ENCODE measurements at regions not wholly inside any gene's neighbourhood (a gene's known extent, or its start where the extent isn't known, plus 50 kb on each side); places are given as distances from the start of the nearest gene placed in this dataset.
"Not testable (repeated sequence)": the region's sequence is repeated elsewhere in the genome, so short reads cannot be mapped to it uniquely, and the experiment has no call there.

GRCh38 chr2:239819091-239819973, 205.8 kb downstream of the NDUFA10 start:
- 92 to 93% methylated on average over 17 of the region's 17 CpGs for WGBS, 2 experiments
- Histone ChIP-seq H3K4me3 (ENCODE audit: insufficient read depth, low read depth, low read length) (no peak overlapping the region), H3K4me1 (ENCODE audit: control insufficient read depth, insufficient read depth, low read length) (no peaks in the 10 kb centered on the region), H3K27me3 (ENCODE audit: control insufficient read depth, insufficient read depth, low read length, poor library complexity, severe bottlenecking) (no peaks in the 10 kb centered on the region), H3K9me3 (ENCODE audit: control insufficient read depth, low read length) (no peaks in the 10 kb centered on the region), H3K27ac (ENCODE audit: insufficient read depth, low read depth, low read length, poor library complexity, severe bottlenecking) (no peak overlapping the region), H3K36me3 (ENCODE audit: control insufficient read depth, insufficient read depth, low read length) (no peaks in the 10 kb centered on the region)

GRCh38 chr2:239818531-239819011, 206.6 kb downstream of the NDUFA10 start:
- Histone ChIP-seq H3K36me3 (ENCODE audit: control insufficient read depth, insufficient read depth, low read length) (no peaks in the 10 kb centered on the region), H3K27ac (ENCODE audit: insufficient read depth, low read depth, low read length, poor library complexity, severe bottlenecking) (no peak overlapping the region), H3K4me3 (ENCODE audit: insufficient read depth, low read depth, low read length) (no peak overlapping the region), H3K9me3 (ENCODE audit: control insufficient read depth, low read length) (no peaks in the 10 kb centered on the region), H3K27me3 (ENCODE audit: control insufficient read depth, insufficient read depth, low read length, poor library complexity, severe bottlenecking) (no peaks in the 10 kb centered on the region), H3K4me1 (ENCODE audit: control insufficient read depth, insufficient read depth, low read length) (no peaks in the 10 kb centered on the region)
- WGBS, 2 experiments, result 81 to 83% methylated on average over 9 of the region's 9 CpGs

- H3K27me3 ChIP-seq (ENCODE audit: control insufficient read depth, insufficient read depth, low read length, poor library complexity, severe bottlenecking), result no peaks in the 10 kb centered on the region
These were observed 207.1 kb downstream of the NDUFA10 start for GRCh38 chr2:239818086-239818485.

GRCh38 chr2:239817468-239818031, 207.6 kb downstream of the NDUFA10 start:
- 89 to 91% methylated on average over 5 to 7 of the region's 8 CpGs for WGBS, 2 experiments

More at GRCh38 chr2:239818086-239818485, 207.1 kb downstream of the NDUFA10 start:
- no peaks in the 10 kb centered on the region for H3K4me1 ChIP-seq (ENCODE audit: control insufficient read depth, insufficient read depth, low read length)
- no peak overlapping the region for H3K4me3 ChIP-seq (ENCODE audit: insufficient read depth, low read depth, low read length)
- no peak overlapping the region for H3K27ac ChIP-seq (ENCODE audit: insufficient read depth, low read depth, low read length, poor library complexity, severe bottlenecking)
- H3K36me3 ChIP-seq (ENCODE audit: control insufficient read depth, insufficient read depth, low read length), result no peaks in the 10 kb centered on the region
- 91 to 92% methylated on average over 5 of the region's 5 CpGs for WGBS, 2 experiments
- H3K9me3 ChIP-seq (ENCODE audit: control insufficient read depth, low read length), result no peaks in the 10 kb centered on the region

GRCh38 chr2:239816576-239817467, 208.3 kb downstream of the NDUFA10 start:
- 87 to 88% methylated on average over 17 of the region's 17 CpGs for WGBS, 2 experiments
- no peak overlapping the region for H3K27ac ChIP-seq (ENCODE audit: insufficient read depth, low read depth, low read length, poor library complexity, severe bottlenecking)
- no peak overlapping the region for H3K4me3 ChIP-seq (ENCODE audit: insufficient read depth, low read depth, low read length)

More at GRCh38 chr2:239817468-239818031, 207.6 kb downstream of the NDUFA10 start:
- not testable (repeated sequence) for H3K4me1 ChIP-seq (ENCODE audit: control insufficient read depth, insufficient read depth, low read length); H3K36me3 ChIP-seq (ENCODE audit: control insufficient read depth, insufficient read depth, low read length); H3K27ac ChIP-seq (ENCODE audit: insufficient read depth, low read depth, low read length, poor library complexity, severe bottlenecking); H3K4me3 ChIP-seq (ENCODE audit: insufficient read depth, low read depth, low read length); H3K27me3 ChIP-seq (ENCODE audit: control insufficient read depth, insufficient read depth, low read length, poor library complexity, severe bottlenecking); H3K9me3 ChIP-seq (ENCODE audit: control insufficient read depth, low read length)

GRCh38 chr2:239815671-239816070, 209.5 kb downstream of the NDUFA10 start:
- H3K4me1 ChIP-seq (ENCODE audit: control insufficient read depth, insufficient read depth, low read length), result no peaks in the 10 kb centered on the region
- H3K27ac ChIP-seq (ENCODE audit: insufficient read depth, low read depth, low read length, poor library complexity, severe bottlenecking), result no peak overlapping the region
- no peaks in the 10 kb centered on the region for H3K27me3 ChIP-seq (ENCODE audit: control insufficient read depth, insufficient read depth, low read length, poor library complexity, severe bottlenecking)
- WGBS, 2 experiments, result 91 to 92% methylated on average over 12 of the region's 12 CpGs
- no peak overlapping the region for H3K4me3 ChIP-seq (ENCODE audit: insufficient read depth, low read depth, low read length)
- H3K9me3 ChIP-seq (ENCODE audit: control insufficient read depth, low read length), result no peaks in the 10 kb centered on the region
- no peaks in the 10 kb centered on the region for H3K36me3 ChIP-seq (ENCODE audit: control insufficient read depth, insufficient read depth, low read length)

More at GRCh38 chr2:239816576-239817467, 208.3 kb downstream of the NDUFA10 start:
- H3K9me3 ChIP-seq (ENCODE audit: control insufficient read depth, low read length), result no peaks in the 10 kb centered on the region
- H3K4me1 ChIP-seq (ENCODE audit: control insufficient read depth, insufficient read depth, low read length), result no peaks in the 10 kb centered on the region
- H3K36me3 ChIP-seq (ENCODE audit: control insufficient read depth, insufficient read depth, low read length), result no peaks in the 10 kb centered on the region
- no peaks in the 10 kb centered on the region for H3K27me3 ChIP-seq (ENCODE audit: control insufficient read depth, insufficient read depth, low read length, poor library complexity, severe bottlenecking)

GRCh38 chr2:239814861-239815601, 210.1 kb downstream of the NDUFA10 start:
- no peak overlapping the region for H3K27ac ChIP-seq (ENCODE audit: insufficient read depth, low read depth, low read length, poor library complexity, severe bottlenecking)
- no peaks in the 10 kb centered on the region for H3K27me3 ChIP-seq (ENCODE audit: control insufficient read depth, insufficient read depth, low read length, poor library complexity, severe bottlenecking)
- H3K9me3 ChIP-seq (ENCODE audit: control insufficient read depth, low read length), result no peaks in the 10 kb centered on the region
- H3K36me3 ChIP-seq (ENCODE audit: control insufficient read depth, insufficient read depth, low read length), result no peaks in the 10 kb centered on the region
- WGBS, 2 experiments, result 94 to 97% methylated on average over 19 of the region's 19 CpGs
- no peaks in the 10 kb centered on the region for H3K4me1 ChIP-seq (ENCODE audit: control insufficient read depth, insufficient read depth, low read length)
- no peak overlapping the region for H3K4me3 ChIP-seq (ENCODE audit: insufficient read depth, low read depth, low read length)

- Histone ChIP-seq H3K4me1 (ENCODE audit: control insufficient read depth, insufficient read depth, low read length) (no peaks in the 10 kb centered on the region), H3K4me3 (ENCODE audit: insufficient read depth, low read depth, low read length) (no peak overlapping the region), H3K36me3 (ENCODE audit: control insufficient read depth, insufficient read depth, low read length) (no peaks in the 10 kb centered on the region), H3K27ac (ENCODE audit: insufficient read depth, low read depth, low read length, poor library complexity, severe bottlenecking) (no peak overlapping the region), H3K9me3 (ENCODE audit: control insufficient read depth, low read length) (no peaks in the 10 kb centered on the region), H3K27me3 (ENCODE audit: control insufficient read depth, insufficient read depth, low read length, poor library complexity, severe bottlenecking) (no peaks in the 10 kb centered on the region)
- WGBS, 2 experiments, result 67 to 71% methylated on average over 15 of the region's 15 CpGs
These were observed 210.9 kb downstream of the NDUFA10 start for GRCh38 chr2:239814116-239814860.
